HS-5 (cell line): ENCODE measurements at regions not wholly inside any gene's neighbourhood (a gene's known extent, or its start where the extent isn't known, plus 50 kb on each side); places are given as distances from the start of the nearest gene placed in this dataset.
"Not testable (repeated sequence)": the region's sequence is repeated elsewhere in the genome, so short reads cannot be mapped to it uniquely, and the experiment has no call there.

Source experiments
- DNase-seq: peaks from one replicate; pipeline ENCODE4 v3.0.0-alpha.2; 2012; ENCODE audit warnings: low read depth

DNA sequence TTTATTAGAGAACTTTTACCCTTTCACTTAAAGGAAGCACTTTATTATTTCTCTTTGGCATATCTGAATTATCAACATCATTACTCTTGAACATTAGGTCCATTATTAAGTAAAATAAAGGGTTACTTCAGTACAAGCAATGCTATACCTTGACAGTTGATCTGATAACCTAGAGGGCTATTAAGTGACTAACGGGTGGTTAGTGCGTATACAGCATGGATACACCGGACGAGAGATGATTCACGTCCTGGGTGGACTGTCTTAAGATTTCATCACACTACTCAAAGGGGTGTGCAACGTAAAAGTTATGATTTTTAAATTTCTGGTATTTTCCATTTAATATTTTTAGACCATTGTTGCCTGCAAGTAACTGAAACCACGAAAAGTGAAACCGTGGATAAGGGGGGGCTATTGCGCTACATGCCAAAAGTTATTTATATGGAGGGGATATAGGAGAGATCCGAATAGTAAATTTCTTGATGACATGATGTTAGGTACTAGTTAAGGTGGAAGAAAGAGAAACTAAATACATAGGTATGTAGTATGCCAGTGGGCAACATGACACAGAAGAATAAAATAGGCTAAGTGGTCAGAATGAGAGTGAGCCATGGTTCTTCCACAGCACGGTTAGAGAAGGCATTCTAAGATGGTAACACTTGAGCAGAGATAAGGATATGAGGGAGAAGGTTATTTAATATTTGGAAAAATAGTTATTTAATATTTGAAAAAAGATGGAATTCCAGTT is 230.8 kb upstream of the ANKRD50 start:
- no peak for DNase-seq

DNA sequence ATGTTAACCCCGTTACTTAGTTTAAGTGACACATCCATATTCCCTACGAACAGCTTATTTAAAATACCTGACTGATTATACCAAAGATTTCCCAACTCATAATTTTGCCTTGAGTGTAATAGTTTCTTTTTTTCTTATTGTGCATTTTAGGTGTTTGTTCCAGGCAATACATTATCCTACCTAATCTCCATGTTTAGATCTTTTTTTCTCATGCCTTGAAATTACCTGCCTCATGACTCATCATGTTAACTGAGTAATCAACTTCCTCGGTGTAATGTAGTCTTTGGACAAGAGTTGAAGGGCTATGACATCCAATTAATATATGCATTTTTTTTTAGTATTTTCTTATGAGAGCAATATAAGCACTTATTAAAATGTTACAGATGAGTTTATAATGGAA is 228.7 kb upstream of the ANKRD50 start:
- no peak for DNase-seq

DNA sequence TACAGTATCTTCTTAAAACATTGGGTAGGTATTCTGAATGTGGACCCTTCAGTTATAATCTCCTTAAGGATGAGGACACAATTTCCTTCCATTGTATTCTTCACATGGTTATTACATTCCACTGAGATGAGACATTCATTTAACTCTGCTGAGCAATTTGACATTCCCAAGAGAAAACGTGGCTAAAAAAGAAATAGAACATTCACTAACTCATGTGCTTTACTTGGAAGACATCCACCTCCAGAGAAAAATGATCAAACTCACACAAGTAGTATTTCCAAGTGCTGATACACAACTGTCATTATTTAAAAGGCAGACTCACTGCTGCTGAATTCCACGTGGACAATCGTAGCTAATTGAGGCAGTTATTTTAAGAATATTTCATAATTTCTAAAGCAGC is 227.9 kb upstream of the ANKRD50 start:
- DNase-seq = peak; percentile 95

DNA sequence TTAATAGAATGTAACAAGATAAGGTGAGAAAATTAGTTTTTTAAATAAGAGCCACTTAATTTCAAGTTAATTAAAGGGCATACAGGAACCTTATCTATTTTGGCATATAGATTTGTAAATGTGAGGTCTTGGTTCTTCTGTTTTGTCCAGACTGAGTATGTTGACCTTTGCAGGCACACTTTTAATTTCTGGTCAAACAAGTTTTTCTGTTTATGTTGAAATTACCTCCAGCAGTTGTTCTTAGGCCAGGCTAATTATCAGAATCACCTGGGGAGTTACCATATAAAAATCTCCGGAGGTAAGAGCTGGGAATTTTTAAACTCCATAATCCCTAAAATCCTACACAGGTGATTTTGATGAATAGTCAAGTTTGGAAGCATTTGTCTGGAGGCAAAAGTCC is 227.4 kb upstream of the ANKRD50 start:
- no peak for DNase-seq

DNA sequence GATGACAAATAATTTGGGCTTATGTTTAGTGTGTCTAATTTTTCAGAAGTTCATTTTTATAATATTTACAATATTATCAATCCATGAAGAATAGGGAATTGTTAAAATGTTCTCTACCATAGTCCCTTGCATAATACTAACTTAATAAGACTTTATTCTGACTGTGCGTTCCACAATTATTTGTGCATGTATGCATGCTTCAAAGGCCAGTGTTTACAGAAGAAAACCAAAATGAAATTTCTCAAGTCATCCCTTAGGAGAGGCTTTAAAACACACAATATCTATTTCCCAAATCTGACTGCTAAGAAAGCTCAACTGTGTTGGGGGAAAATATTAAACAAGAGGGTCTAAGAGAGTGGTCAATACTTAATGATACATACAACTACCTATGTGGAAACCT is 226.3 kb upstream of the ANKRD50 start:
- no peak for DNase-seq

DNA sequence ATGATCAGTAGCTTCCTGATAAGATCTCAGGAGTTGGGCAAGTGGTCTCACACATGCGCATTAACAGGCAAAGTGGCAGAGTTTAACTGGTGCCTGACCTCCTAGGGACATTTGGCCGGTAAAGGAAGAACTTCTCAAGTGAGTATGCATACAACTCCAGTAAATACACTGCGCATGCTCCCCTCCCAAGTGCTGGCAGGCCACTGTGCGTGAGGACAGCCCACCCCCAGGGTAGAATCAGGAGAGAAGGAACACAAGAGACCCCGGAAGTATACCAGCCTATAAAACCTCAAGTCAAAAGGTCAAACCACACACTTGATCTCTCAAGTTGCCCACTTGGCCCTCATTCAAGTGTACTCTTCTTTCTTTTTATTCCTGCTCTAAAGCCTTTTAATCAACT is 225.5 kb upstream of the ANKRD50 start:
- DNase-seq = no peak

DNA sequence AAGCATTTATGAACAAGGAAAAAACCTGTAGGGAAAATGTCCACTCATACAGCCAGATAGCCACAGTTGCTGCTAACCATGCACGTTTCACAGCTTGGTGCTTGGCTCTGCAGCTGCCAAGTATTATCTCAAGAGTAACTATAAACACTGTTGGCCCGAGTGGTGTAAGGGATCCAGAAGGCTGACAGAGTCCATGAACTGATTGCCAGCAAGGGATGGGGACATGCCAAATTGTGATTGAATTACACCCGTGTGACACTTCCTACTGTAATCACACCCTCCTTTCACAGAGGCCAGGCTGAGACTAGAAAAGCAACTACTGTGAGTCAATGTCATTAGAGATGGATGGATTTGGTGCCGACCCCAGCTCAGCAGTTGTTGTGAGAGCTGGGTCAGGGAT is 223.9 kb upstream of the ANKRD50 start:
- no peak for DNase-seq

DNA sequence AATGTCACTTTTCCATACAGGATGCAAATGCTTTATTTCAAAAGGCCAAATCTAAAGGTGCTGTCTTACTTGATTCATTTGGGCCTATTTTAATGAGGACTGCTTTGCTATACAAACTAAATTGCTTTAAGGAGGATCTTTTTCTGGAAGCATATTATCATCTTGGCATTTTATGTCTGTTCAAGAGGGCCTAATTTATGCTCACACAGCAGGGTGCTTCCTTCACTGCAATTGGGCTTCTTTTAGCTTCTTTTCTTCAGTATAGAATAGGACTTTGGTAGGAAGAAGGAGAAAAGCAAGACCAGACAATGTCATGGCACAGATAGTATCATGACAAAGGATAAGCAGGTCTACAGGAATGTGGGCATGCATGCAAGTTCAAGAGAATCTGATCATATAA is 222.4 kb upstream of the ANKRD50 start:
- no peak for DNase-seq

DNA sequence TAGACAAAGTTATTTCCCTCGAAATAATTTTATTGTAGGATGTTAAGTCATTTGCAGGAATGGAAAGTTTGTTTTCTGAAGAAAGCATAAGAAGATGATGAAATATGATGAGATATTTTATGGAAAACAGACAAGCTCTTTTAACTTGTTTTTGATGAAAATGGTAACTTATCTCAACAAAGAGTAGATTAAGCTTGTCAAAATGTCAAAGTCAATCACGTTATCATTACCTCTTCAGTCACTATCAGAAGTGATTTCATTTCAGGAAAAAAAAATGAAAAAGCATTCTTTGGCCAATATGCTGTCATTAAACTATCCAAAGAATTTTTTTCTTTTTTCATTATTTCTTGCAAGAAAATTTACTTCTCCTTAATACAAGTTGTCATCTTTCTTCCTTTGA is 221.0 kb upstream of the ANKRD50 start:
- no peak for DNase-seq

DNA sequence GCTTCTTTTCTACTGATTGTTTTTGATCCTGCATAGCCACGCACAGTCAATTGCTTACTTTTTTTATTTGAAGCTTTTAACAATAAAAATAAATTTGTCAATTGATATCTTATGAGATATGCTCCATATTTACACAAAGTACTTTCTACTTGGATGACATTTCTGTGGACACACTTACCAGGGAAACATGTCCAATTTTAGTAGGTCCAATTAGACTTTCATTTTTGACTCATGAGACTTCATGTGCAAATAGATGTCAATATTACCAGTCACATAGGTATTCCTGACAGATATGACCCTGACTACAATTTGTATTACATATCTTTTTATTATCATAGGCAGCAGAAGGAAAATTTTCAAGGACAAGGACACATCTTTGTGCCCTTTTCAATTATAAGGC is 219.9 kb upstream of the ANKRD50 start:
- no peak for DNase-seq

DNA sequence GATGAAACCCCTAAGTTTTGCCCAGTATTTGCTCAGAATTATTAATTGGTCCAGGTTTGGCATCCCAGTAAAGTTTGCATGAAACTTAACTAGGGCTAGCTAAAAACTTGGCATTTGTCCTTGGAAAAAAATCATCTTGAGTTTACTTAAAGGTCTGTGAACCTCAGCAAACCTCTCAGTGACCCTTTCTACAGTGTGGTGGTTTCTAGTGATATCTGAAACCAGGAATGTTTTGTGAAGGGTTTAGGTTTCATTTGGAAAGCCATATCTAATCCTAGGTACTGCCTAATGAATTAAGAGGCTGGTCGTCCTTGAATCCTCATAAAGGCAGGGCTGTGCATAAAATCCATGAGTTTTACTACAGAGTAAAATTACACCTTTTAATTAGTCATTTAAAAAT is 218.5 kb upstream of the ANKRD50 start:
- no peak for DNase-seq

DNA sequence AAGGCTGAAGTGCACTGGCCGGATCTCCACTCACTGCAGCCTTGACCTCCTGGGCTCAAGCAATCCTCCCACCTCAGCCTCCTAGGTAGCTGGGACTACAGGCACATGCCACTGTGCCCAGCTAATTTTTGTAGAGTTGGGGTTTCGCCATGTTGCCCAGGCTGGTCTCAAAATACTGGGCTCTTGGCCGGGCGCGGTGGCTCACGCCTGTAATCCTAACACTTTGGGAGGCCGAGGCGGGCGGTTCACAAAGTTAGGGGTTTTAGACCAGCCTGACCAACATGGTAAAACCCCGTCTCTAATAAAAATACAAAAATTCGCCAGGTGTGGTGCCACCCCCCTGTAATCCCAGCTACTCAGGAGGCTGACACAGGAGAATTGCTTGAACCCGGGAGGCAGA is 210.2 kb upstream of the ANKRD50 start:
- not testable (repeated sequence) for DNase-seq

DNA sequence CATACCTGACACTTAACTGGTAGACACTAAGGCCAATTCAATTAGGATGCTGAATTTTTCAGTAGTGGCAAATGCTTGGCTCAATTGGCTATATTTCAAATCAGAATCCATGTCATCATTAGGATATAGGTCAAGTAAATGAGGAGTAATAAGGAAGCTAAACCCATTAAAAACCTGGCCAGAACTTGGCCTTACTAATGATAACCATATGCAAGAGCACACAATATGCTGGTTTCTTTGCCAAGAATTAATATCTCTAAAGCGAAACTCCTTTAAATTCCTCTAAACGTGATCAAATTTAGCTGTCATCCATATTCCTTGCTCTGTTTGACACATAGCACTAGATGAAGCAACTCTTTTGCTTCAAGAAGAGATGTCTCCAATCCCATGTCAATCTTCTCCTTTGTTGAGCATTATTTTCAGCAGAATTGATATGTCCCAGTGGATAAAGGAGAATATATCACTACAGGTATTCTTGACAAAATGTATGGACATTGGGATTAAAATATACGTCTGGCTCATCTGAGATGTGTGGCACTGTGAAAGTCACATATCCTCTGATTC is 206.1 kb upstream of the ANKRD50 start:
- no peak for DNase-seq

DNA sequence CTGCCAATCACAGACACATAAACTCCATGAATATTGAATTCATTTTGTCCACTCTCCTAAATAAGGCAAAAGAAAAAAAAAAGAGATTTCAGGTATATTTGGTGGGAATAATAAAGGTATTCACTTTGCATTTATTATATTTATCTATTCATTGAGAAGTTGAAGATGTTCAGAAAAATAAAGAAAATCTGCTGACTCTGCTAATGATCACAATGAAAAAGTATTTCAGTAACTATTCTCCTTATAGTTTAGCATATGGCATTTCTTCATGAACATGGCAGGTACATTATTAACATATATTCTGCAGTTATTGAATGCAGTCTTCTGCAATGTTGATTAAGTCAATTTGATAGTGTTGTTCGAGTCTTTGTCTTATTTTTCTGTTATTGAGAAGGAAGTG is 202.5 kb upstream of the ANKRD50 start:
- DNase-seq = no peak

DNA sequence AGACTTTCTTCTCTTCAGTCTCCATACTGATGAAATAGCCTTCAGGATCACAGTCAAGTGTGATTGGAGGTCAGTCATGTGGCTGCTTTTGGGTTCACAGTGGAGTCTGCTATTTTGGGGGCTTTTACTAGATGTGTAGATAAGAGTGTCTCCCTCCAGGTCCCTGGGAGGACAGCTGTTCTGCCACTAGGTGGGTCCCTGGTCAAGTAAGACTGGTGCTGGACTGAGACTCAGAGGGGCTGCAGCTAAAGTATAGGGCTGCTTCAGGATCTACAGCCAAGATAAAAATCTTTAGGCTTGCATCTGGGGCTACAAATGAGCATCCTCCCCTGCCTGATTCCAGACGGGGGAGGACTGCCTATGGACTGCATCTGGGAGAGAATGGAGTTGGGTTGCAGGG is 200.7 kb upstream of the ANKRD50 start:
- DNase-seq = no peak

DNA sequence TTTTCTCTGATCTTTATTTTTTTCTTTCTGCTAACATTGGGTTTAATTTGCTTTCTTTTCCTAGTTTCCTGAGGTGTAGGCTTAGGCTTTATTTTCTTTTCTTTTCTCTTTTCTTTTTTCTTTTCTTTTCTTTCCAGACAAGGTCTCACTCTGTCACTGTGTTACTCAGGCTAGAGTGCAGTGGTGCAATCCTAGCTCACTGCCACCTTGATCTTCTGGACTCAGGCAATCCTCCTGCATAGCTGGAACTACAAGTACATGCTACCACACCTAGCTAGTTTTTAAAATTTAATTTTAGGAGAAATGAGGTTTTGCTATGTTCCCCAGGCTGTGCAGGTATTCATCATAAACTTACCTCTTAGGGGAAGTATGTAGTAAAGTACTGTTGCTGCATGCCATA is 197.8 kb upstream of the ANKRD50 start:
- DNase-seq = no peak

DNA sequence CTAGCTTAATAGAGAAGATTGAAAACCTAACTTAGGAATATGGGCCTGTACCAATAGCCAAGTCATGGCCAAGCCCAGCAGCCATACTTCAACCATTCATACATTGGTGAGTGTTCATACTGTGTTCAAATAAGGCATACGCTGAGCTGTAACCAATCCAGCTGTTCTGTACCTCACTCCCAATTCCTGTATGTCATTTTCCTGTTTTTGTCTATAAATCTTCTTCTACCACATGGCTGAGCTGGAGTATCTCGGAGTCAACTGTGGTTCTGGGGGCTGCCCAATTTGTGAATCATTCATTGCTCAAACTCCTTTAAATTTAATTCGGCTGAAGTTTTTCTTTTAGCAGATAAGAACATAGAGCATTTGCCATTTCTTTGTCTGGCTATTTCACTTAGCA is 195.3 kb upstream of the ANKRD50 start:
- DNase-seq = peak; percentile 36

DNA sequence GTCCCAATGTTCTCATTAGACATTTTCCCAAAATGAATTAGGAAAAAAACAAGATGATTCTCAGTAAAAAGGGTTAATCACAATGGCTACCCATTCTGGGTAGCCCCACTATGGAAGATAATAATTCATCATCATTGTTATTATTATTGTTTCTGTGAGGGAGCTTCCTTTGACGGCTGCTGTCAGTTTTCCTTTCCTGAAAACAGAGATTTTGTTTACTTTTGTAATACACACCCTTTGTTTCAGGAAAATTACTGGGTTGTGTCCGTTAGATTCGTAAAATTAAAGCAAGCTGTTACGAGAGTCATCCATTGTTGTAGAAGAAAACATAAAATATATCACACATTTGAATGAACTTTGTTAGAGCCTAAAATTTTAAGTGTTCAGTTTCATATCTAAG is 192.9 kb upstream of the ANKRD50 start:
- DNase-seq = no peak

DNA sequence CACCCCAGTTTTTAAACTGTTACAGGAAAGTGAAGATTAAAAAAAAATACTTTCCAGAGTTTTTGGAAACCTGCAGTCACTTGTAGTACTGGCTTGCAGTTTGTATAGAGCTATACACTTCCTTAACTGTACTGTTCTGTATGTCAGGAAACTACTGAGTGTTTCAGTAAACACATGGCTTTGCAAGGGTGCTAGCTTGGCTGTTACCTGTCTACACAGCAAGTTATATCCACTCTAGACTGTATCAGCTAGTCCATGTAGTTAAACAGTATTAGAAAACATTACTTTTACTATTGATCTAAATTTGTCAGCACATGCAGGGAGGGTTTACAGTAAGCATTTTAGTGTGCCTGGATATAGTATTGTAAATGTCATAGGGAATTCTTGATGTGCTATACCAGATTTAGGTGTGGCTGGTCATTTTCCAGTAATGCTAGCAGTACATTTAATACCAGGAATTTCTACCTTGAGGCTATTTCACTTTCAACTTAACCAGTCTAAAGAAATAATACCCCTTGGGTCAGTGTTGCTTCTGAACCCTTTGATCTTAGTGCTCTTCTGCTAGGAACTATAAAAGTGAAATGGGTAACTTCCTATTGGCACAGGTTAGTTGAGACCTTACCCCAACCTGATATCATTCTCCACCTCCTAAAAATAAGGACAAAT is 192.3 kb upstream of the ANKRD50 start:
- DNase-seq = no peak

DNA sequence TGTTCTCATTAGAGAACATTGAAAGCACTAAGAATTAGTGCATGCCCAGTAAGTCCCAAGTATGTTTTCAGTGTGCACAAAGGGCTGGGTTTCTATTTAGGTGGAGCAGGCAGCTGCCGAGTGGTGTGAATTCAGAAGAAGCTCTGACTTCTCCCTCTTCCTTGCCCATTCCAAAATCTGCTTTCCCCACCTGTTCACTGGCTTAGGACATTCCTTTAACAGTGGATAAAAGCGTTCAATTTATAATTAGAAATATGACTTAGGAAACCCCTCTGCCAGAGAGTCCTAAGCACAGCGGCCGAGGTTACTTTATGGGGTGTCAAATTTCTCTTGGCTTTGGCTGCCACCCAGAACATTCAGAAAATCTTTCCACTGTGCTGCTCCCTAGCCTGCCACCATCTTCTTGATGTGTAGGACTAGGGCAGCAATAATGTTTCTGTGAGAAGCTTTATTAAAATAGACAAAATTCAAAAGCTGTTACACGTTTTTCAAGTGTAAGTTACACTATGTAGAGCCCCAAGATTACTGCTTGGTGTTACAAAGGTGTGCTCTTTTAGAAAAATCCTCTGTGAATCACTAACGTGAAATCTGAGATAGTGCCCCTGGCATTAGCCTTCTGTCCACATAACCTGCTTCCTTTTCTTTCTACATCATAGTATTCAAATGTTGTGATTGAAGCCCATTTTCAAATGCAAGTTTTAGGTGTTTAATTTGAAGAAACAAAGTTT is 191.6 kb upstream of the ANKRD50 start:
- no peak for DNase-seq

DNA sequence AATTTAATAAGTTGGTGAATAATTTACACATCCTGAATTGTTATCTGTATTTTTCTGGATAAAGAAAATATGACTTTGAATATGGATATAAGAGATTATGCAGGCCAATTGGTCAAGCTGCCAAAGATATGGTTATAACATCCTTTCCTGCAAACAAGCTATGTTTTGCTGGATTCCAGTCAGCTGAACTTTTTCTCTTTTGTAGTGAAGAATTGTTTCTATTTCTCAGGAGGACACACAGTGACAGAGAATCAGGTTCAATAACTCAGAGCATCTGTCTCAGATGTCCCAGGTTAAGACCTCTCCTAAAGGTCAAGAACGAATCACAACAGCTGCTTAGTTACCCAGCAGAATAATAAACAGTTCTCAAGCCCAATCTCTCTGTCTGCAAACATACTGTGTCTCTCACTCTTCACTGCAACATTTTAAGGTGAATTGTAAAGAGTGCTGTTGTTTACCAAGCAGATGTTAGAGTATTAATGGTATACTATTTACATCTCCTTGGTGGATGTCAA is 189.5 kb upstream of the ANKRD50 start:
- no peak for DNase-seq

DNA sequence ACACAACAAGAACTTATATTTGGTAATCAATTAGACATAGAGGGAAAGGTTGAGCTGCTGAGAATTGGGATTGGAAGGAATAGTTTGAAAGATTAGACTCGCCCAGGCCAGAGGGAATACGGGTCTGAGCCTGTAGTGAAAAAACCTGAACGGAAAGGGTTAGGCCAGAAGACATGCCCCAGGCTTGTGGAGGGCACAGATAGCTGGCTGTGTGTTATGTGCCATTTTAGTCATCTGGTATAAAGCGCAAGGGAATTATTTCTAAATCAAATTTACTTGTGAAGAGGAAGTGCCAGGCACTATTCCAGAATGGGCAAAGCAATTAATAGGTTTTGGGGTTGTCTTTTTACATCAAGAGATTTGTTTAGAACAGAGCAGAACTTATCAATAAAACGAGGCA is 187.5 kb upstream of the ANKRD50 start:
- DNase-seq = no peak

DNA sequence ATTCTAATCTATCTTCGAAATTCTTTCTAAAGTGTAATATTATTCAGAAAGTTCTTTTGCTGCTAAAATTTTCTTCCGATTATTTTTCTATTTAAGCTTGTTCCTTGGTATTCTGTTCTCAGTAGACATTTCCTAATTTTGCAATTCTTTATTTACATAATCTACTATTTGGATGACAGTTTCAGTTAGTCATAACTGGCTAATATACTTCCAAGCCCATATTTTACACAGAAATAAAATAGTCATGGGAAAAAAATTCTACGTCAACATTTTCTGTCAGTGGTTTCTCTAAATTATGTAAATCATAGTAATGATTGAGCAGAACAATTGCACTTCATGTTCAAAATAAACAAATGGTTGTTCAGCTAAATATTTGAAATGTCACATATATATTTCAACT is 178.0 kb upstream of the ANKRD50 start:
- DNase-seq = peak; percentile 37
